ENCODE measurements at regions not wholly inside any gene's neighbourhood (a gene's known extent, or its start where the extent isn't known, plus 50 kb on each side); places are given as distances from the start of the nearest gene placed in this dataset.

DNA sequence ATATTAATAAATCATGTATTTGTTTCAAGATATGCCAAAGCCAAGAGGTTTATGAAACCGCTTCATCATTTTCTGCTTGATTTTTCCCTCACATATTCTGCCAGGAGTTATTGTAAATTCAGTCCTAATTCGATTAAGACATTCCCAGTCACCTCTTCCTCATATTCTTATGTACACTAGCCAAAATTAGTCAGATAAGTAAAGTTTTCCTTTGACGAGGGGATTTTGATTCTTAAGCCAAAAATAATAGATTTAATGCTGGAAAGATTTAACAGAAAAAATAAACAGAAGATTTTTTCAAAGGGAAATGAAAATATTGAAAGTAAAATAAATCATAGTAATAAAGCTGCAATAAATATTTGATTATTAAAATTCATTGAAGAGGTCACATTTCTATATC, 51.0 kb upstream of the VEGFC start:
- DNase-seq (ENCODE audit: low spot score), result no peak

DNA sequence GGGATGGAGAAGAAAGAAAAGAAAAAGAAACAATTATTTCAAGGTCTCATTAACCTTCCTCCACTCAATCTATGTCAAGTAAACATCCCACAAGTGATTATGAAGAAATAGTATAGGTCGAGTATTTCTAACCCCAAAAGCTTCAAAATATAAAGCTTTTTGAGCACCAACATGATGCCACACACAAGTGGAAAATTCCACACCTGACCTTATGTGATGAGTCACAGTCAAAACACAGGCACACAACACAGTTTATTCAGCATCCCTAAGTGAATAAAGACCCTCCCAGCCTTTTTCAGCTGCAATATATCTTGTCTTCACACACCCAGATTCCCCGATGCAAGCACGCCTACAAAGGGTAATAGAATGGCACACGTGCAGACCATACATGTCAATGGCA, 51.7 kb upstream of the VEGFC start:
- no peak for DNase-seq (ENCODE audit: low spot score)

DNA sequence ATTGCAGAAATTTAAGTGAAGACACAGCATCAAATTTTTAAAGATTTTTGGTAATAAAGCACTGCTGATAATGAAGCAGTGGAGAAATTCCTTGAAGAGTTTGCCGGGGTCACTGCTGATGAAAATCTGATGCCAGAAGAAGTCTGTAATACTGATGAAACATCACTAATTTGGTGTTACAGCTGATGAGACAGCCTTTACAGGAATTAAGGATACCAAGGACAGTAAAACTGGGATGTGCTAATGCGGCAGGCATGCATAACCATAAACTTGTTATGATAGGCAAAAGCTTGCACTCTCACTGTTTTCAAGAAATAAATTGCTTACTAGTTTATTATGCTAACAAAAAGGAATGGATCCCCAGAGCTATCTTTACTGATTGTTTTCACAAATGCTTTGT, 52.9 kb upstream of the VEGFC start:
- no peak for DNase-seq (ENCODE audit: low spot score)

DNA sequence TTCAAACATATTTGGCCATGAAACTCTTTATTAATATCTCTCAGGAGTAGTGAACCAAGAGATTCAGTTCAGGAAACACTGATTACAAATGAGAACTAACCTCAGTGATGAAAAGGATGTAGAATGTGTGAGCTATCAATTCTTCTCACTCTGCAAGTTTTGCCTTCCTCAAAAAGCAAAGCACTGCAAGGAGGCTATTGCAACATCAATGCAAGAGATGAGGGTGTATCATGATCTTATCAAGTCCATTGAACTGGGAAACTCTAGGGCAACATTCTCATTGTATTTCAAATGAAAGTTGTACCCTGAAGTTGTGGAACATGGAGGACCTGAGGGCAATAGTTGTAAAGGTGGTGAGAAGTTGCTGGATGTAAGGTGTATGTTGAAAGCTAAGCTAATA, 56.4 kb upstream of the VEGFC start:
- no peak for DNase-seq (ENCODE audit: low spot score)

DNA sequence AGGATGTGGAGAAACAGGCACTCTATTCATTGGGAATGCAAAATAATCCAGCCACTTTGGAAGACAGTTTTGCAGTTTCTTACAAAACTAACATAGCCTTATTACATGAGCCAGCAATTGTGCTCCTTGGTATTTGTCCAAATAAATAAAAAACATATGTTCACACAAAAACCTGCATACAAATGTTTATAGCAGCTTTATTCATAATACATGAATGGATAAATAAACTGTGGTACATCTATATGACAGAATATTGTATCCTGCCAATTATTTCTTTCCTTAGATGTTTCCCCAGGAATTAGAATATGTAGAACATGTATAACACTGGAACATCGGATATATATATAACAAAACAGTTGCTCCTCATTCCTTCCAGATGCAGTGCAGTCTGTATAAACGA, 57.7 kb upstream of the VEGFC start:
- DNase-seq (ENCODE audit: low spot score), result no peak

DNA sequence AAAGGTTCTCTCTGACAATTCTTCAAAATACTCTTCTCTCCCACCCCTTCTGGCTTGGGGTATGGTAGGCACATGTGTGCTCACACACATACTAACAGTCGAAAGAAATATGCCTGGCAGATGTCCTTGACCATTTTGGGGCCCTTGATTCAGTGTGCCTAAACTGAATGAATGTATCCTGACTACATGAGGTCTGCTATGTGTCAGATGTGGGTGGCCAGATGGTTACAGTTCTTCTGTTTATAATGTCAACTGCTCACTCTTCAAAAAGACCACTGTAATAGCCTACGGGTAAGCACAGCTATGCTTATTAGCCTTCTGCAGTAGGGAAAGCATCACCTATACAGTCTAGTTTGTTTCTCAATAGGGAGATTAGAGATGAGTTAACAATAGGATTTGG, 63.7 kb upstream of the VEGFC start:
- DNase-seq (ENCODE audit: low spot score), result no peak

DNA sequence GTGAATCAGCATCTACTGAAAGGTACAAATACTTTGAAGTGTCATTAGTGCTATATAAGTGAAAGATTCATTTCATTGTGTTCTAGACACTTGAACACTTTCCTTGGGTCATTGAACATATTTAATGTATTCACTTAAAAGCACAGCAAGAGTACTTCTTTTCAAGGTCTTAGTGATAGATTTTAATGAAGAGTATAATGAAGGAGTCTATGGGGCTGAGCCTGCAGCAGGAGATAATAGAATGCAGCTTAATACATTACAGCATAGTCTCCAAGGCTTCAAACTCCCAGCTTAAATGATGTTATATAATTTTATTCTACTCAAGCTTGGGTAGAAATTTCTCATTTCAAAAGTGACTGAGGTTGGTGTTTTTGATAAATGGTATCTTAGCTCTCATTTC, 66.1 kb upstream of the VEGFC start:
- DNase-seq (ENCODE audit: low spot score), result no peak

DNA sequence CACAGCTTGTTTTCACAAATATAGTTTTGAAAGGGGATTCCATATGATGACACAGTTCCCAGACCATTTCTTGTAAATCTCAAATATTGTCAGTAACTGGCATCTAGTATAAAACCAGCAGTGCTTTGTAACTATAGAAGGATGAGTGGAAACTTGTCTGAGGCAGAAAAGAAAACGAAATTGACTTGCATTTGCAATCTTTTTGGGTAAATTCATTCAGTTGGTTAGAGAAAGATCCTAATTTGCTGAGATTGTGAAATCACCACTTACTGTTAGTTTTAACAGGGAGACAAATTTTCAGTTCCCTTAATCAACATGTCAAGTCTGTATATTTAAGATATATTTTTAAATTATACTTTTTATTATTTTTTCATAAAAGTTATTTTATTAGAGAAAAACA, 71.5 kb upstream of the VEGFC start:
- no peak for DNase-seq (ENCODE audit: low spot score)

DNA sequence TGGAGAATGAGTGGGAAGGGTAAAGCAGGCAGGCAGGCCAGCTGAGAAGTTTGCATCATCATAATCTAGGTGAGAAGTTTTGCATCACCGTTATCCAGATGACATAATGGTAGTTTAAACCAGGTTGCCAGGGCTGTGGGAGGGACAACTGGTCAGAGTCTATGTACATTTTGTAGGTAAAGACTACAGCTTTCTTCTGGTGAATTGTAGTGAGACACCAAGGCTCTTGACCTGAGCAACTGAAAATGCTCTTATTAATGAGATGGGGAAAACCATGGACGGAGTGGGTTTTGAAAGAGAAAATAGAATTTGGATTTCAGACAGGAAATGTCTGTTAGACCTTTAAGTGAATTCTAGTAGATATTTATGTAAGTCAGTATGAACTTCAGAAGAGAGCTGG, 76.0 kb upstream of the VEGFC start:
- no peak for DNase-seq (ENCODE audit: low spot score)

DNA sequence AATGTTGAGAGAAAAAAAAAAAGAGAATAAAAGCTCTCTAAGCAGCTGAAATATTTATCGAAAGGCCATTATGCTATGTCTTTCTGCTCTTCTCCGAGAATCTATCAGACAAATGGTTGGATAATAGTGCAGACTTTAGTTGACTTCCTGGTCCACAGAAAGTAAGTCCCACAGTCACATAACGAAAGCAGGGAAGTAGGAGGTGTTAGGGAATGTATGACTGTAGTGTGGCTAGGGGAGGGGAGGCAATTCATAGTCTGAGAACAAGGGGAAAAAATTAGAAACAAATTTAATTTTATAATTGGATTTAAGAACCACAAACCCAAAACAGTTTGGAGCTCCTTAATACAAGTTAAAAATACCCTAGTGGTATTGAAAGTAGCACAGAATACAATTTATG, 79.7 kb upstream of the VEGFC start:
- DNase-seq (ENCODE audit: low spot score), result no peak

DNA sequence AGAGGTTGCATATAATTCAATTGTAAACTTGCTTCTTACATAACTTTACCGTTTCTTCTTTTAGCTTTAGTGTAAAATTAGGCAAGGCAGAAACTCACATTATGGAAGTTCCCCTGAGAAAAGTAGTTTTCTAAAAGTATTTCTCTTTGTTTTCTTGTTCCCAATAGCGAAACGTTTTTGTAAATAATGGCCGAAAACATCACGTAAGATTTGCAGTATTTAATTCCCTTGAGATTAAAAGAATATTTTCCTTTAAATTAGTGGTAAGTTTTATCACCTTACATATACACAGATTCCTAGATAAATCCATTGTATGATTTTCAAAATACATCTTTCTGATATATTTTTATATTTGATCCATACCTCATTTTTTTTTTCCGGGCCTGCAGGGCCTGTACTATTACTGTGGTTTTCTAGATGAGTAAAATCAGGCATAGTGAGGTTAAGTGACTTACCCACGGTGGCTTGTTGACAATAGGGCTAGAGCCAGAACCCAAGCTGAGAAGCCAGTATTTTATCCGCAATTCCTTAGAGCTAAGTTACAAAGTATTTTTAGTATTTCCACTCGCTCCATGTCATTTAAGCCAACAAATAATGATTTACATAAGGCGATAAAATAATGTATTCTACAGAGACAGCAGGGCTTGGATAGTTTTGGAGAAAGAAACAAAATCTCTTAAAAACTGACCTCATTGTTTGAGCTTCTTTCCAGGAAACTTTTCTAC, 82.2 kb upstream of the VEGFC start:
- DNase-seq (ENCODE audit: low spot score), result no peak

DNA sequence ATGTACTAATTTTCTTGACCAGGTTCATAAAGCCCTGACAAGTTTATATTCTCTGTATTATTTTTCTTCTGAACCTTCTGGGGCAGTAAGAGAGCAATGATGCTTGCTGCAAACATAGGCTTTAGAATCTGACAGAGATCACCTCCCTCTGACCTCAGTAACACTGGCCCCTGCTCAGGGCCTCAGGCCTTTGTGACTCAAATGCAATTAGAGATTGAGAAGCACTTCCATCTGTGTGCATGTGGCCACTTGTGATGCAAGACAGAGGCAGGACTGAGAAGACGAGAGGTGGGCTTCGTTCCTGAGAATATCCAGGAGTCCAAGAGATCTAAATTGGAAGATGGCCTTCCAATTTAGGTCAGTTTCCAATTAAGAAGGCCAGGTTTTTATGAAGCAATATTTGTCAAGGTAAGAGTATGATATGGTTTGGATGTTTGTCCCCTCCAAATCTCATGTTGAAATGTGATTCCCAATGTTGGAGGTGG, 82.8 kb upstream of the VEGFC start:
- DNase-seq (ENCODE audit: low spot score), result no peak

DNA sequence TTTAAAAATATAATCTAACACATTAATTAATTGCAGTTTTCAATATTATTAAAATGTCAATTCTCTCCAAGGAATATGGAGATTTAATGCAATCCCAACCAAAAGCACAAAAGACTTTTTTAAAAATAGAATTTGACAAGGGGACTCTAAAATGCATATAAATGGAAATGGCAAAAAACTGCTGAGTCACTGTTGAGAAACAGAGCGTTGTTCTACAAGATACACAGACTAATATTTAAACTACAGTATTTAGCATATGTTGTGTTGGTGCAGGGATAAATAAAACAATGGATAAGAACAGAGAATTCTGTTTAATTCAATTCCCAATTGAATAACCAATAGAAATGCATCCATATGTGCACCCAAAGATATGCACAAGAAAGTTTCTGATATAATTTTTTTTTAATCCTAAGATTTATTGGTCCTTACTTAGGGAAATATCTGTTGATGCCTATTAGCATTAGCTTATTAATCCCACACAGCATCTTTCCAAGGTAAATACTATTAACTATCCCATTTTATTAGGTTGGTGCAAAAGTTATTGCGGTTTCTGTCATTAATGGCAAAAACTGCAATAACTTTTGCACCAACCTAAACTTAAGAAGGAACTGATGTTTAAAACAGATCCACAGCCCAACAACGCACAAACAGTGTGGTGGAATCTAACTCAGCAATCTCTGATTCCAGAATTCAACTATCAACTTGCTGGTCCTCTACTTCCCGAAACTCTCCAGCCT, 86.8 kb upstream of the VEGFC start:
- no peak for DNase-seq (ENCODE audit: low spot score)

DNA sequence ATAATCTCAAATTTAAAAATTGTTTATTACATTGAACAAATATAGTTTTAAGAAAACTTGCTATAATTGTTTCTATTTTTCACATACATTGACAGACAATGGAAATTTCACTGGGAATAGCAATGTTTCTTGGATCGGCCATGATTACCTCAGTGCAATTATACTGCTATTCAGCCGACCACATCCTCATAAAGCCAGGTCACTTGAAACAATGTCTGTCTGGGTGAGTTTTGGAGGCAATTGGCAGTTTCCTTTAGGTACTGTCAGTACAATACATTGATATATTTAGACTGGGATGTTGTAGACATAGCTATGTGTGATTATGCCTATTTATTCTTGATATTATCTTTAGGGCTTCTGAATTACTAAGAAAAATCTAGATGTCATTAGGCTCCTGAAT, 89.5 kb upstream of the VEGFC start:
- DNase-seq (ENCODE audit: low spot score), result no peak

DNA sequence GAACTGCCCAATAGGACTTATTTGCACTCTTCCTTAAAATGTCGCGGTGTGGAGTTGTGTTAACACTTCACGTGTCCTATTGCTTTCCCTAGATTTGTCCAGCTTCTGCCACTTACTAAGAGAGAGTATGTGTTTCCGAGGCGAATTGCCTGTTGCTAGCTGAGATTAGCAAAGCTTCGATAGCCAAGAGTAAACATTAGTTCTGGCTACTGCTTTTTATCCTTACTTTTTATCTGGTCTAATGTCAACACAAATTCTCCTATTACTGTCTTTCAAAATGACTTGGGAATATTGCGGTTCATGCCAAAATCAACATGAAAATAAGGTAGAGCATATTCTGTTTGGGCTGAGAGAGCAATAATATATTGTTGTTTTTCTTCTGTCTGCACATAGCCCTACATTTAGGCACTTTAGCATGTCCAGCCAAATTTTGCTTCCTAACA, 90.4 kb upstream of the VEGFC start:
- DNase-seq (ENCODE audit: low spot score), result no peak

DNA sequence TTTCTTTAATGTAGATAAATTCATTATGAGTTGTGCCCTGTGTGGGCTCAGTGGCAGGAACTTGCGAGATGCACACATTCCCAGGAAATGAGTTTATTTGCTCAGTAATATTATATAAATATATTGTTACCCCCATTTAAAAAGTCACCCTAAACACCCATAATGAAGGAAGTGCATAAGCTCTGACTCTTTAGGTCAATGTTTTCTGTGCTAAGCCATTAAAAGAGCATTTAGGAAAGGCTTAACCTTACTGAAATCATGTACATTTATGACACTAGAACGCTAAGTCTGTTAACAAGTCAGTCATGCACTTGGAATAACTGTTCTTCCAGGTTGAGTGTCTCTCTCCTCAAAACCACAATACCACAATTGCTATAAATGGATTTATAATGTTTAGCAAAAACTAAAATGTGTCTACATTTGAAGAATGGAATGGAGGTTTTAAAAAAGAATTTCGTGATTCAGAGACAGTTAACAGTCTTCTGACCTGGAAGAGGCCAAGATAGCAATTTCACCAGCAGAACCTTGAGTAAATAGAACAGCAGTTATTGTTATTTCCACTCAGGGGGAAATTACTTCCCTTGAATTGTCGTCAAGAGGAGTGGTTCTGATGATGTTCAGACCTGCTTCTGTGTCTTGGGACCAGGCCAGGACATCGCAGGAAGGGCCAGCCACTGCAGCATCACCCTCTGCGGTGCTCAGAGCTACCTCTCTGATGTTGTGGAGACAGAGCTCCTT, 91.1 kb upstream of the VEGFC start:
- no peak for DNase-seq (ENCODE audit: low spot score)

DNA sequence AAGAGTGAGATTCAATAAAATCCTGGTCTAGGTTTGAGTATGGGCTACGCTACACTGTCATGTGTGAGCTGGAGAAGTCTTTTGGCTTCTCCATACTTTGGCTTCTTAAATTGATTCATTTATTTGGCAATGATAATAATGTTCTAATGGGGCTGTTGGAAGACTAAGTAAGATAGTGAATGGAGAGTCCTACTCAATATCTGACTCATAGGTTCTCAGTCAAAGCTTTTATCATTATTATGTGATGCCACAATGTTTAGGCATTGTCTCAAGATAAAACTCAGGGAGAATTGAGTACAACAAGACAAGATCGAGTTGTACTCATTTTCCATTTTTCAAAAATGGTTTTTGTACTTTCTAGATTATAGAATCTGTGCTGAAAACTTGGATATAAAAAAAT, 92.5 kb upstream of the VEGFC start:
- DNase-seq (ENCODE audit: low spot score), result no peak

DNA sequence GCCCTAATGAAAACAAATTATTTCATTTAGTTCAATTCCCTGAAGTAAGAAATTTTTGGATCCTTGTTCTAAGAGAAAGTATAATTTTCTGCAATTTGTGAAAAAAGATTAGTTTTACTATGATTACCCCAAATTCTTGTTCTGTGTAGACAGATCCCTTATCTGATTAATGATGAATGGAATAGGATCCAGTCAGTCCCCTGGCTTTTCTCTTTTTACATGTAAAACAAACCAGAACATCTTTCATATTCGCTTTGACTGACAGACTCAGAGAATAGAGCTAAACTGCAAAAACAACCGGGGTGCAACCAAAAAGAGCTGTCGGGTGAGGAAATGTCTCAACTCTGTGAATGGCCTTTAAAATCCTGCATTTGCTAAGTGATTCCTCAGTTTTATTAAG, 93.4 kb upstream of the VEGFC start:
- no peak for DNase-seq (ENCODE audit: low spot score)

DNA sequence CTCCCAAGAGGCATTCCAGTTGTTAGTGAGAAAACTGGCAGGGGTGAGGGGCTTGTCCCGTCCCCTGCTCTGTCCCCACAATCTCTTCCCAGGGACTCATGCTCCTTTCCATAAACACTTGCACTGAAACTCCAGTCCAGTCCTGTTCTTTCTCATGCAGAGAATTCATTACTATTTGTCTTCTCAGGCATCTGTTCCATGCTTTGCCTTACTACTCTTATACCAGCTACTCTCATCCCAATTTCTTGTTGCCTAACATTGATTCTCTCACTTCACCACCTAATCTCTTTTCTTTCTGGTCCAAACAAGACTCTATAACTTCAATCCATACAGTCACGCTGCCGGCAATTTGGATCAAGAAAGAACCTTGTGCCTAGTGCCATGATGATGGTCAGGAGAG, 97.1 kb upstream of the VEGFC start:
- no peak for DNase-seq (ENCODE audit: low spot score)

DNA sequence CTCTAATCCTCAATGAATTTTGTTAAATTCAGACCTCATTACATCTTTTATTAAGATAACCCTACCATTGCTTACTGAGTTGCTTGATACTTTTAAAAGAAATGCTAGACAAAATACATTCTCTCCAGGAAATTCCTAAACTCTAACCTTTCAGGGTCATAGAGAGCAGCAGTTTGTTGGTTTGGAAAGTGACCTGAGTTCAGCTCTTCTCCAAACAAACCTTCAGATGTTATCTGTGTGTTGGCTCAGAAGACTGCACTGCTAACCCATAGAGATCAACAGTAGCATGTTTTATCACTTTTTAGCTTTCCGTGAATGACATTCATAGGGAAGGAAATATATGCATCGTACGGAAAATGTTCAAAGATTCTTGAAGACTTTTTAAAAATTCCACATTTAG, 101.8 kb upstream of the VEGFC start:
- no peak for DNase-seq (ENCODE audit: low spot score)

DNA sequence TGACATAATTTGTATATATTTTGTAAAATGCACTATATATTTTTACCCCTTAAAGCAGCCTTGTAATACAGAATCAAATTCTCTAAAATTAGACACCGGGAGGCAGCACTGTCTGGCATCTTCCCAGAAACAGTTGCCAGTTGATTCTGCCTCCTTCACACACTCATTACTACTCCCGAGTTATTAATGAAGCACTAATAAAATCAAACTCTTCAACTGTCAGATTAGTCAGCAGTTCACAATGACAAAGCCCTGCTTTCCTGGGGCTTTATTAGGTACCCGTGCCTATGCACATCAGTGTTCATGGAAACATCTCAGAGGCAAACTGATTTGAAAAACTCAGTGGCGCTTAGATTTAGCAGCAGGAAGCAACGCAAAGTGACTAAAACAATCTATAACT, 103.5 kb upstream of the VEGFC start:
- no peak for DNase-seq (ENCODE audit: low spot score)

DNA sequence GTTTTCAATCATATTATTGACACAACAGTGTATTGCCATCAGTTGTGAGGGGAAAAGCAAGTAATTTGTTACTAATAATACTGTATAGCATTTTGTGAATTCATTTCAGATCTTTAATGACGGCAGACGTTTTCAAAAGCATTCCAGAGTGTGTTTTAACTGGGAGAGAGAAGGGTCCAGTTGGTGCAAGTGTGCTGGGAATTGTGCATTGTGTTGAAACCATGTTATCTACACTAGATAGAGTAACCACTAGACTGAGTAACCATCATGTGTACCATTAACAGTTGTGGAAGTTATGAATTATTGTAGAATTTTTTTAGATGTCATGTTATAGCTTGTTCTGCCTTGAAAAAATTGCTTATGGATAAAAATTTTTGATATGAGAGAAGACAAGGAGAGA, 104.5 kb upstream of the VEGFC start:
- no peak for DNase-seq (ENCODE audit: low spot score)

DNA sequence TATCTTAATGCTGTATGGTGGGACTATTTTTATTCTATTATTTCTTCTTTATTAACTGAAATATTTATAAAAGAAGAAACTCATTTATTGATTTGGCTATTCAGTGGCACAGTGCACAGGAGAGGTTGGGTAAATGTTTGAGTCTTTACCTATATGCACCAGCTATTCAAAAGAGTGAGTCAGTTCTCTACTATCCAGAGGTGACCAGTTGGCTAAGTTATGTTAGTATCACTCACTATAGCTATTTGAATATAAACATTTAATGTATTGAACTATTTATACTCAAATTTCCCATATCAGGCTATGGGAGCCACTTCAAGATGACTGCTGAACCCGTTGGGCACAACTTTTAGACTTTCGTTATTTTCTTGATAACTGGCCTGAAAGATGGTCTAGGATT, 106.1 kb upstream of the VEGFC start:
- DNase-seq (ENCODE audit: low spot score), result no peak

Measured in HuH-7 (cell line).